ENCODE measurements at regions not wholly inside any gene's neighbourhood (a gene's known extent, or its start where the extent isn't known, plus 50 kb on each side); places are given as distances from the start of the nearest gene placed in this dataset.

- TF ChIP-seq, protein P1, sequence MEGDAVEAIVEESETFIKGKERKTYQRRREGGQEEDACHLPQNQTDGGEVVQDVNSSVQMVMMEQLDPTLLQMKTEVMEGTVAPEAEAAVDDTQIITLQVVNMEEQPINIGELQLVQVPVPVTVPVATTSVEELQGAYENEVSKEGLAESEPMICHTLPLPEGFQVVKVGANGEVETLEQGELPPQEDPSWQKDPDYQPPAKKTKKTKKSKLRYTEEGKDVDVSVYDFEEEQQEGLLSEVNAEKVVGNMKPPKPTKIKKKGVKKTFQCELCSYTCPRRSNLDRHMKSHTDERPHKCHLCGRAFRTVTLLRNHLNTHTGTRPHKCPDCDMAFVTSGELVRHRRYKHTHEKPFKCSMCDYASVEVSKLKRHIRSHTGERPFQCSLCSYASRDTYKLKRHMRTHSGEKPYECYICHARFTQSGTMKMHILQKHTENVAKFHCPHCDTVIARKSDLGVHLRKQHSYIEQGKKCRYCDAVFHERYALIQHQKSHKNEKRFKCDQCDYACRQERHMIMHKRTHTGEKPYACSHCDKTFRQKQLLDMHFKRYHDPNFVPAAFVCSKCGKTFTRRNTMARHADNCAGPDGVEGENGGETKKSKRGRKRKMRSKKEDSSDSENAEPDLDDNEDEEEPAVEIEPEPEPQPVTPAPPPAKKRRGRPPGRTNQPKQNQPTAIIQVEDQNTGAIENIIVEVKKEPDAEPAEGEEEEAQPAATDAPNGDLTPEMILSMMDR (IDR thresholded peaks at IDR 0.05 in 4 of 5, conservative IDR thresholded peaks at IDR 0.05 in 1 of 5), result no peak
- TF ChIP-seq POLR2A (IDR thresholded peaks at IDR 0.05), result no peak
Observed at GRCh38 chr3:197366301-197367044, 68.1 kb upstream of the DLG1 start.

All from gastrocnemius medialis (tissue), 4 donors.